Cardiac fibroblast (primary cell): ENCODE measurements at regions not wholly inside any gene's neighbourhood (a gene's known extent, or its start where the extent isn't known, plus 50 kb on each side); places are given as distances from the start of the nearest gene placed in this dataset.

Experiments
- DNase-seq, 2 donors: peaks; one replicate each; pipeline versions ENCODE4 v3.0.0 to v3.0.0-alpha.2; 2010; ENCODE audit warnings: low read depth in 2 of 2
- H3K4me3 ChIP-seq, 2 donors: replicated peaks in 1 of 2; 1 replicate in 1 of 2; 2 replicates in 1 of 2; pipeline ENCODE4 v1.5.1; 2011; ENCODE audit warnings: low read depth in 2 of 2, low read length in 2 of 2, mild to moderate bottlenecking in 2 of 2, moderate library complexity in 1 of 2
- CTCF ChIP-seq: IDR thresholded peaks from one replicate; pipeline ENCODE4 v1.5.1; 2011; ENCODE audit warnings: low read depth, mild to moderate bottlenecking, low read length, inconsistent platforms

- H3K4me3 ChIP-seq, result no peak overlapping the region
- TF ChIP-seq CTCF, result no peak
- peak in 1 of 2 donors; percentile 50 for DNase-seq
Observed at GRCh38 chr5:164115420-164115819, 610.0 kb downstream of the MAT2B start.

GRCh38 chr5:164119806-164120447 is 614.5 kb downstream of the MAT2B start:
- no peak for TF ChIP-seq CTCF
- DNase-seq, result peak; percentile 46 to 53
- H3K4me3 ChIP-seq, result no peak overlapping the region

- no peak for DNase-seq
- H3K4me3 ChIP-seq, result no peak overlapping the region
- TF ChIP-seq CTCF, result no peak
Observed at GRCh38 chr5:164127527-164127926, 622.1 kb downstream of the MAT2B start.

- DNase-seq, result no peak
- no peak for TF ChIP-seq CTCF
- no peak overlapping the region for H3K4me3 ChIP-seq
Observed at GRCh38 chr5:164132358-164132757, 626.9 kb downstream of the MAT2B start.

- TF ChIP-seq CTCF, result no peak
- no peak overlapping the region for H3K4me3 ChIP-seq
- no peak for DNase-seq
Observed at GRCh38 chr5:164137095-164137494, 631.7 kb downstream of the MAT2B start.

GRCh38 chr5:164139423-164139822 is 634.0 kb downstream of the MAT2B start:
- no peak overlapping the region for H3K4me3 ChIP-seq
- no peak for TF ChIP-seq CTCF
- DNase-seq, result no peak

- no peak for TF ChIP-seq CTCF
- H3K4me3 ChIP-seq, result no peak overlapping the region
- DNase-seq, result no peak
Observed at GRCh38 chr5:164145458-164145857, 640.0 kb downstream of the MAT2B start.
